NCI-H1694 treated with DMSO at 0.1 percent for 48 hours (cell line): ENCODE measurements at regions not wholly inside any gene's neighbourhood (a gene's known extent, or its start where the extent isn't known, plus 50 kb on each side); places are given as distances from the start of the nearest gene placed in this dataset.
"Not testable (repeated sequence)": the region's sequence is repeated elsewhere in the genome, so short reads cannot be mapped to it uniquely, and the experiment has no call there.

ENCODE experiments used
- DNase-seq: peaks from one replicate; lab custom pipeline; 2025; lab: John Stamatoyannopoulos, UW

GRCh38 chr4:82247629-82248028 is 126.2 kb downstream of the HNRNPD start:
- no peak for DNase-seq

DNA sequence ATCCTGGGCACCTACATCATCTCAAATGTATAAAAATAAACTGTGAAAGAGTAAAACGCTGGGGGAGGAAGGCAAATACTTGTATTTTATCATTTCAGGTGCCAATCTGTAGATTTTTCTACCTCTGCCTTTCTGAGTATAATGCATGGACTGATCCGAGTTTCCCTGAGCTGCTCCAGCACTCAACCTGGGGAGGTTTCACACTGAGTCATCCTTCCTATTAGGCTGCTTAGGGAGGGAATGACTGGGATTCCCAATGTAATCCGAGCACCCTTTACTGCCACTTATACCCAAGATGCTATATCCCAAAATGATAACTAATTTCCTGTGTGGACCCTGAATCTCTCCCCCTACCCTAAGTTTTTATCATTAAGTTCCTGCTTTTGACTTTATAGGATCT is 126.6 kb downstream of the HNRNPD start:
- no peak for DNase-seq

- no peak for DNase-seq
Measured at GRCh38 chr4:82241534-82241933, 132.3 kb downstream of the HNRNPD start.

- DNase-seq = no peak
Measured at GRCh38 chr4:82240410-82240809, 133.4 kb downstream of the HNRNPD start.

DNA sequence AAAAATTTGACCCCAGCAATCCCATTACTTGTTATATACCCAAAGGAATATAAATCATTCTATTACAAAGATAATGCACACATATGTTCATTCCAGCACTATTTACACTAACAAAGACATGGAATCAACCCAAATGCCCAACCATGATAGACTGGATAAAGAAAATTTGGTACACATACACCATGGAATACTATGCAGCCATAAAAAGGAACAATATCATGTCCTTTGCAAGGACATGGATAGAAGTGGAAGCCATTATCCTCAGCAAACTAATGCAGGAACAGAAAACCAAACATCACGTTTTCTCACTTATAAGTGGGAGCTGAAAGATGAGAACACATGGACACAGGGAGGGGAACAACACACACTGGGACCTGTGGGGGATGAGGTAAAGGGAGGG is 136.6 kb downstream of the HNRNPD start:
- DNase-seq = not testable (repeated sequence)

GRCh38 chr4:82235346-82235745 is 138.4 kb downstream of the HNRNPD start:
- no peak for DNase-seq

GRCh38 chr4:82232891-82233290 is 140.9 kb downstream of the HNRNPD start:
- no peak for DNase-seq

GRCh38 chr4:82231806-82232205 is 142.0 kb downstream of the HNRNPD start:
- DNase-seq = no peak

GRCh38 chr4:82230306-82230705 is 143.5 kb downstream of the HNRNPD start:
- DNase-seq = no peak

- DNase-seq = no peak
Measured at GRCh38 chr4:82225030-82225429, 148.8 kb downstream of the HNRNPD start.

- DNase-seq = no peak
Measured at GRCh38 chr4:82223715-82224114, 150.1 kb downstream of the HNRNPD start.

DNA sequence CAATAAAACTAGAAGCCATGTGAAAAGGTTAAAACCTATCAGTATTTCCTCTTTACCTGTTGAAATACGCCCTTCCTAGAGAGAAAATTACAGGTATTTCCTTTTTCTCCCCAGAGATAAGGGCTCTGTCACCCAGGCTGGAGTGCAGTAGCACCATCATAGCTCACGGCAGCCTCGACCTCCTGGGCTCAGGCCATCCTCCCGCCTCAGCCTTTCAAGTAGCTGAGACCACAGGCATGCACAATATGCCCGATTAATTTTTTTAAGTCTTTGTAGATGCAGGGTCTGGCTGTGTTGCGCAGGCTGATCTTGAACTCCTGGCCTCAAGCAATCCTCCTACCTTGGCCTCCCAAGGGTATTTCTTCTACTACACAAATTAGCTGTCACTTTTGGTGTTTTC is 154.4 kb downstream of the HNRNPD start:
- DNase-seq = no peak

DNA sequence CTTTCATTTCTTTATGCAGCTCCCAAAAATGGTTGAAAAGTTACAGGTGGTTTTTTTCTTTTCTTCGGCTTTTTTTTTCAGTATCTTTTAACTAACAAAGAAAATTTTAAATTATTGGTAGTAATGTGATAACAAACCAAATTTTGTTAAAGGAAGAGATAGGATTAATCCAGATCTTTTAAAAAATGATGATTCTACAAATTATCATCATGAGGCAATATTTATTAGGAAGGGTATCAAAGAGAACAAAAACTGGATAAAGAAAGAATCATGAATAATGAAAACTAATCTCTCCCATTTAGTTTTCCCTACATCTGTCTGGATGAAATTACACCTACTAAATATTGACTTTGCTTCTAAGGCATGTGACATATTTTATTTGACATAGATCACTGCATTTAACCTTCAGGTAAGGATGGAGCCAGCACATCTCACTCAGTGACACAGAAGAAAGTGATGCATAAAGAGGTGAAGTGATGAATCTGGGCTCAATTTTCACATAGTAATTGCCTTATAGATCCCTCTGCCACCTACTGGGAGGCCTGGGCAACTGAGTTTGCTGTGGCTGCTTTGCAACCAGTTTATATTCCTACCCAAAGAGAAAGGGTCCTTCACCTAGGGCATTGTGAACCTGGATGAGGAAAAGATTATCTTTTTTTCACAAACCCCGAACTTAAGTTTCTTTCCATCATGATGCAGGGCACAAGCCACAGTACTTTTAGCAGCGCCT is 155.6 kb downstream of the HNRNPD start:
- peak; percentile 7 for DNase-seq

DNA sequence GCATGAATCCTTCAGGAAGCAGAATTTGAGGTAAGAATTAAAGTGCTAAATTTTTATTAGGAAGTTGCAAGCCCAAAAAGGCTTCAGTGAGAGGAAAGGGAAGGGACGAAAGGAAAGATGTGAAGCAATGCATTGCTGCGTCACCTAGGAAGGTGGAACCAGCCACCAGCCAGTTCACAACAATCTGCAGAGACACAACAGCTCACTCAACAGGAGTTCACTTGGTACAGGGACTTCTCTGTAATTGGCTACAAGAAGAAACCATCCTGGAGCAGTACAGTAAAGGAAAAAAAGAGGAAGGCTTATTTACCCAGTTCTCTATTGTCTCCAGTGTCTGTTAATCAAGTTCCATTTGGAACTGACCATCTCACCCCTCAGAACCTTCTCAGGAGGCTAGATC is 157.6 kb downstream of the HNRNPD start:
- DNase-seq = no peak

DNA sequence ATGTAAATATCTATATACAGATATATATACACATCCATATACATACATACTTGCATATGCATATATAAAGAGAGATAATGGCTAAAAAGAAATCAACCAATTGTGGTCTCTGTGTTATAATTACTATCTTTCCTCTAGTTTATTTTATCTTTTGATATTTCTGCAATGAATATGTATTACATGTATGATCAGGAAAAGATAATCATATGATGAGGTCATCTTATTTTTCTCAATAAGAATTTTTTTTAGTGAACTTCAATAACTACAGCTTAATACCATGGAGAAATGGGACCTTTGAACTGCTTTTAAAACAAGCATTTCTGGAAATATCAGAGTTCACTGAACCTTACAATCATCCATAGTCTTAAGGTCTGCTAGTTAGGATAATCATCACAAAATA is 158.0 kb downstream of the HNRNPD start:
- no peak for DNase-seq

GRCh38 chr4:82215039-82215438 is 158.8 kb downstream of the HNRNPD start:
- no peak for DNase-seq

GRCh38 chr4:82213485-82214417 is 160.0 kb downstream of the HNRNPD start:
- DNase-seq = no peak

DNA sequence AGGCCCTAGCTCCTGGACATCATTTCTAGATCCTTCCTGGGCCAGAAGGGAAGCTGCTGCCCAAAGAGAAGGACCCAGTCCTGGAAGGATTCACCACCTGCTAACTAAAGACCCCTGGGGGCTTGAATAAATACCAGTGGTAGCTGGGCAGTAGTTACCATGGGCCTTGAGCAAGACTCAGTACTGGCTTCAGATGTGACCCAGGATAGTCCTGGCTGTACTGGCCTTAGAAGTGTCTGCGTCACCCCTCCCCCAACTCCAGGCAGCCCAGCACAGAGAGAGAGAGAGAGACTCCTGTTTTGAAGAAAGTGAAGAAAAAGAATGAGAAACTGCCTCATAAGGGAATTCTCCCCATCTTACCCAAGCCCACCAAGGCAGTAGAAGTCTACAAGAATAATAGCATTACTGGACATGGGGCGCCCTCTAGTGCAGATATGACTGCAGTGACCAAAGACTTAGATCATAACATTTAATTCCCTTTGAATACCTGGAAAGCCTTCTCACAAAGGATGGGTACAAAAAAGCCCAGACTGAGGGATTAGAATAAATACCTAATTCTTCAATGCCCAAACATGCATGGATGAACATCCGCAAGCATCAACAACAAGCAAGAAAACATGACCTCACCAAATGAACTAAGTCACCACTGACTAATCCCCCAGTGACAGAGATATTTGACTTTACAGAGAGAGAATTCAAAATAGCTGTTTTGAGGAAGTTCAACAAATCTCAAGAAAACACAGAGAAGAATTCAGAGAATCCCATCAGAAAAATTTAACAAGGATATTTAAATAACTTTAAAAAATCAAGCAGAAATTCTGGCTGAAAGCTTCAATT is 171.8 kb downstream of the HNRNPD start:
- peak; percentile 71 for DNase-seq

DNA sequence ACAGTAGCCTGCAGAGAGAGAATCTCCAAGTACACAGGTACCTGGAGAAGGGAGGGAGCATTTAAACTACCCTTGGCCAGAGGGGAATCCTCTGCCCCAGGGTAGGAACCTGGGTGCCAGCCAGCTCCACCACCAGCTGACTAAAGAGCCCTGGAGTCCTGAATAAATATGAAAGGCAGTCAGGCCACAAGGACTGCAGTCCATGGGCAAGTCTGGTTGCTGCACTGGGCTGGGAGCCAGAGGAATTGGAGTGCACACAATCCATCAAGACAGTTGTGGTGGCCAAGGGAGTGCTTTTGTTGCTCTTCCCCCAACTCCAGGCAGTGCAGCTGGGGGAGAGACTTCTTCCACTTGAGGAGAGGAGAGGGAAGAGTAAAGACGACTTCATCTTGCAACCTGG is 172.5 kb downstream of the HNRNPD start:
- peak; percentile 4 for DNase-seq

DNA sequence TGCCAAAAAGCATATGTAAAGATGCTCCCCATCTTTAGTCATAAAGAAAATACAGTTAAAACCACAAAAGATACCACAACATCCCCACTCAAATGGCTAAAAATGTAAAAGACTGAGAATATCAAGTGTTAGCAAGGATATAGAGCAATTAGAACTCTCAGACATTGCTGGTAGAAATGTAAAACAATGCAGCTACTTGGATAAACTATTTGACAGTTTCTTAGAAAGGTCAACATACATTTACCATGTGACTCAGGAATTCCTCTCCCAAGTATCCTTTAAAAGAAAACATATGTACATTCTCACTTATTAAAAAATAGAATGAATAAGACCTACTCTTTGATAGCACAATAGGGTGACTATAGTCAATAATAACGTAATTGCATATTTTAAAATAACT is 173.7 kb downstream of the HNRNPD start:
- DNase-seq = no peak

DNA sequence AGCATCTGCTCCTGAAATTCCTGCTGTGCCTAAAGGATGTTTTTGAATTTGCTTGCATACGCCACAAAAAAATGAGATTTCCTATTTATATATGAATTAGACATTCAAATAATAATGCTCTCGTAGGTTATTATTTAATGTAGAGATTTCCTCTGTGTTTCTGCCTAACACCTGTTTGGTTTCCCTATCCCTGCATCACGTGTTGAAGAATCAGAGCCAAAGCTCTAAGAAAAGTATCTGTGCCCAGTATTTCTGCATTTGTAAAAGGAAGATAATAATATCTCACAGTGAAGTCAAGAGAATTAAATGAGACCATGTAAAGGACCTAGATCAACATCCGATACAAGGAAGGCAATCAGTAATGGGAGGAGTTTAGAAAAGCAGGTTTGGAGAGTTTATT is 179.5 kb downstream of the HNRNPD start:
- DNase-seq = no peak

DNA sequence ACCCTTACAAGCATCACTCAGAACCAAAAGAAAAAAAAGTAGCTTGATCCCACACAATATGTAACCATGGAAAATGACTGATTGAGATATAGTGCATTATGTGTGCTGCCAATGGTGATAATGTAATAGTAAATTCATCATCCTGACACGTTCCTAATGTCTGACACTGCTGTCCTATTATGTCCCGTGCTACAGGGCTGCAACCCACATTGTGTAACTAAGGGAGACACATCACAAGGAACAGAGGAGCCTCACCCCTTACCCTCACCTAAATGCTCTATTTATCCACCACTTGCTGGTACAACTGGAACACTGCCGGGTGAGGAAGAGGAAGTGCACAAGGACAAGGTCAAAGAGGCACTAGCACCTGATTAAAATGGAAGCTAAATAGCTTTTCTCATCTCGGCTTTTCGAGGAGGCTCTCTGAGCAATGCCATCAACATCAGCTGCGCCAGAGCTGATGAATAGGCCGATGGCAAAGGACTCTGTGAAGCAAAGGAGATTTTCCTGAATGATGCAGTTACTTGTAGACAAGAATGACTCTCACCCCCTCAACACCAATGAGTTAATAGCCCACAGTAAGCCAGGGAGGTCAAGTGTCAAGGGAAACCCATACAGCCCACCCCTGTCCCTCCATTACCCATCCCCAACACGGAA is 181.6 kb downstream of the HNRNPD start:
- no peak for DNase-seq
